Esophagus squamous epithelium (tissue), 4 donors: ENCODE measurements at regions not wholly inside any gene's neighbourhood (a gene's known extent, or its start where the extent isn't known, plus 50 kb on each side); places are given as distances from the start of the nearest gene placed in this dataset.

Experiments
- POLR2A ChIP-seq, 4 donors: fragments of 450-650 bp; IDR thresholded peaks; one replicate each; pipeline ENCODE4 v1.6.1; 2017; ENCODE audit warnings: antibody characterized with exemption in 4 of 4, mild to moderate bottlenecking in 4 of 4, moderate library complexity in 3 of 4
- TF ChIP-seq, protein P1 (sequence below), 6 experiments: fragments of 450-650 bp in 4 of 6; fragments of 200-600 bp in 2 of 6; sonication (generic) in 2 of 6; IDR thresholded peaks; one replicate each; pipeline ENCODE4 v1.5.1; 2016 to 2019; ENCODE audit warnings: antibody characterized with exemption in 6 of 6, mild to moderate bottlenecking in 4 of 6, moderate library complexity in 4 of 6

DNA sequence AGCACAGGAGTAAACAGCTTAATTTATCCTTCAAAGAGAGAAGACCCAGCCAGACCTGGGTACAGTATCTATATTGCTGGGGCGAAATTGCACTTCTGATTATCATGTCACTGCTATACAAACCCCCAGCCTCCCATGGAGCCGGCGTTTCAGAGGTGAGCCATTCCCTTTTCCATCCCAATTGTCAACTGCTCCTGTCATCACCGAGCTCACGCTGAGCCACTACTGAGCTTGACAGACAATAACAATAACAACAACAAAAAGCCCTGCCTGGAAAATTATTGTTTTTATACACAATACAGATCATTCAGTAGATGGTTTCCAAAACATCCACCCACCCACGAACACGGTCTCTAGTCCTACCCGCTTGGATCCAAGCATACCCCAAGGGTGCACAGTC is 129.0 kb upstream of the JARID2 start:
- TF ChIP-seq, protein P1, sequence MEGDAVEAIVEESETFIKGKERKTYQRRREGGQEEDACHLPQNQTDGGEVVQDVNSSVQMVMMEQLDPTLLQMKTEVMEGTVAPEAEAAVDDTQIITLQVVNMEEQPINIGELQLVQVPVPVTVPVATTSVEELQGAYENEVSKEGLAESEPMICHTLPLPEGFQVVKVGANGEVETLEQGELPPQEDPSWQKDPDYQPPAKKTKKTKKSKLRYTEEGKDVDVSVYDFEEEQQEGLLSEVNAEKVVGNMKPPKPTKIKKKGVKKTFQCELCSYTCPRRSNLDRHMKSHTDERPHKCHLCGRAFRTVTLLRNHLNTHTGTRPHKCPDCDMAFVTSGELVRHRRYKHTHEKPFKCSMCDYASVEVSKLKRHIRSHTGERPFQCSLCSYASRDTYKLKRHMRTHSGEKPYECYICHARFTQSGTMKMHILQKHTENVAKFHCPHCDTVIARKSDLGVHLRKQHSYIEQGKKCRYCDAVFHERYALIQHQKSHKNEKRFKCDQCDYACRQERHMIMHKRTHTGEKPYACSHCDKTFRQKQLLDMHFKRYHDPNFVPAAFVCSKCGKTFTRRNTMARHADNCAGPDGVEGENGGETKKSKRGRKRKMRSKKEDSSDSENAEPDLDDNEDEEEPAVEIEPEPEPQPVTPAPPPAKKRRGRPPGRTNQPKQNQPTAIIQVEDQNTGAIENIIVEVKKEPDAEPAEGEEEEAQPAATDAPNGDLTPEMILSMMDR (IDR thresholded peaks at IDR 0.05), result no peak
- no peak for TF ChIP-seq POLR2A (IDR thresholded peaks at IDR 0.05)
